Gastrocnemius medialis (tissue), 4 donors: ENCODE measurements at regions not wholly inside any gene's neighbourhood (a gene's known extent, or its start where the extent isn't known, plus 50 kb on each side); places are given as distances from the start of the nearest gene placed in this dataset.

Experiments used
- POLR2A ChIP-seq, 2 donors: fragments of 450-650 bp; IDR thresholded peaks; one replicate each; pipeline ENCODE4 v1.6.1; 2017; ENCODE audit warnings: antibody characterized with exemption in 2 of 2, mild to moderate bottlenecking in 2 of 2, moderate library complexity in 2 of 2
- TF ChIP-seq, protein P1 (sequence below), 5 experiments: fragments of 450-650 bp in 3 of 5; fragments of 200-600 bp in 2 of 5; sonication (generic) in 2 of 5; IDR thresholded peaks in 4 of 5; conservative IDR thresholded peaks in 1 of 5; 1 replicate in 4 of 5; 2 replicates in 1 of 5; pipeline ENCODE4 v1.5.1; 2016 to 2019; ENCODE audit warnings: antibody characterized with exemption in 5 of 5, mild to moderate bottlenecking in 3 of 5, moderate library complexity in 3 of 5

DNA sequence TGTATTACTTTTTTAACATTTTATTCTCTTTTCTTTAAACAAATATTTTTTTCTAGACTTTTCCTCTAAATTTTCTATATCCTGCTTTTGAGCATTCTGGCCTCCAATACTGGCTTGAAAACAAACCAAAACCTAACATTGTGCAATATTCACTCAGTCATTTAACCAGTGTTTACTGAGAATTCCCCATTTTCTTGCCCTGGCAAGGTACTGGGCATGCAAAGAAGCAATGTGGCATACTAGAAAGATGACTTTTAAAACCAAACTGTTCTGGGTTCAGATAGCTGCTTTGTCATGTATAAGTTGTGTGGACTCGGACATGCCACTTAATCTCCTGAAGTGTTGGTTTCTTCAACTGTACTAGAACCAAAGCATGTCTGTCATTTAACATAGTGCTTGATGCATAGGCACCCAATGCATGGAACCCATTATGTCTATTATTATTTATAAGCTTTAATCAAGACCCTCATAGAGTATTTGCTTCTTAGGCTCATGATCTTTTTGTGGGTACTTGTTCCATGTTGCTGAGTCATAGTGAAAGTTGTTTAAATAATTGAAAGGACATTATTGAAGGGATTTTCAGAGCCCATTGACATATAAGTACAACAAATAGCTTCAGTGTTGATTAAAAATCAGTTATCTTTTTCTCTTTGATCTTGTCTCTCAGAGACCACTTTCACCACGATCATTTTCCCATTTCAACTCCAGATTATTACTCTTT lies 185.4 kb upstream of the OSR1 start:
- TF ChIP-seq, protein P1, sequence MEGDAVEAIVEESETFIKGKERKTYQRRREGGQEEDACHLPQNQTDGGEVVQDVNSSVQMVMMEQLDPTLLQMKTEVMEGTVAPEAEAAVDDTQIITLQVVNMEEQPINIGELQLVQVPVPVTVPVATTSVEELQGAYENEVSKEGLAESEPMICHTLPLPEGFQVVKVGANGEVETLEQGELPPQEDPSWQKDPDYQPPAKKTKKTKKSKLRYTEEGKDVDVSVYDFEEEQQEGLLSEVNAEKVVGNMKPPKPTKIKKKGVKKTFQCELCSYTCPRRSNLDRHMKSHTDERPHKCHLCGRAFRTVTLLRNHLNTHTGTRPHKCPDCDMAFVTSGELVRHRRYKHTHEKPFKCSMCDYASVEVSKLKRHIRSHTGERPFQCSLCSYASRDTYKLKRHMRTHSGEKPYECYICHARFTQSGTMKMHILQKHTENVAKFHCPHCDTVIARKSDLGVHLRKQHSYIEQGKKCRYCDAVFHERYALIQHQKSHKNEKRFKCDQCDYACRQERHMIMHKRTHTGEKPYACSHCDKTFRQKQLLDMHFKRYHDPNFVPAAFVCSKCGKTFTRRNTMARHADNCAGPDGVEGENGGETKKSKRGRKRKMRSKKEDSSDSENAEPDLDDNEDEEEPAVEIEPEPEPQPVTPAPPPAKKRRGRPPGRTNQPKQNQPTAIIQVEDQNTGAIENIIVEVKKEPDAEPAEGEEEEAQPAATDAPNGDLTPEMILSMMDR (IDR thresholded peaks at IDR 0.05 in 4 of 5, conservative IDR thresholded peaks at IDR 0.05 in 1 of 5) = no peak
- no peak for TF ChIP-seq POLR2A (IDR thresholded peaks at IDR 0.05)
